Liver (tissue), 3 donors: ENCODE measurements at regions not wholly inside any gene's neighbourhood (a gene's known extent, or its start where the extent isn't known, plus 50 kb on each side); places are given as distances from the start of the nearest gene placed in this dataset.

ENCODE experiments used
- ATF3 ChIP-seq: IDR thresholded peaks from 2 replicates; pipeline ENCODE4 v1.6.1; 2016; ENCODE audit warnings: antibody characterized with exemption
- CTCF ChIP-seq: fragments of 150-350 bp; IDR thresholded peaks from 2 replicates; pipeline ENCODE4 v1.5.1; 2017; ENCODE audit warnings: improper control_type of control experiment, low read depth, low read length; ENCODE audit not compliant: missing input control
- GABPA ChIP-seq, 2 donors: IDR thresholded peaks in 1 of 2; conservative IDR thresholded peaks in 1 of 2; 2 replicates each; pipeline ENCODE4 v1.6.1; 2016; ENCODE audit warnings: antibody characterized with exemption in 2 of 2, mild to moderate bottlenecking in 1 of 2, moderate library complexity in 1 of 2
- HNF4G ChIP-seq: IDR thresholded peaks from 2 replicates; pipeline ENCODE4 v1.6.1; 2016; ENCODE audit warnings: antibody characterized with exemption
- MAX ChIP-seq: IDR thresholded peaks from 2 replicates; pipeline ENCODE4 v1.6.1; 2016; ENCODE audit warnings: antibody characterized with exemption
- RAD21 ChIP-seq, 2 donors: IDR thresholded peaks; 2 replicates each; pipeline ENCODE4 v1.6.1; 2016; ENCODE audit warnings: antibody characterized with exemption in 2 of 2, mild to moderate bottlenecking in 2 of 2
- REST ChIP-seq: IDR thresholded peaks from 2 replicates; pipeline ENCODE4 v1.6.1; 2016; ENCODE audit warnings: antibody characterized with exemption, mild to moderate bottlenecking
- RXRA ChIP-seq, 2 donors: IDR thresholded peaks; 2 replicates each; pipeline ENCODE4 v1.6.1; 2017 to 2018; ENCODE audit warnings: antibody characterized with exemption in 2 of 2, mild to moderate bottlenecking in 1 of 2
- TAF1 ChIP-seq: conservative IDR thresholded peaks from 2 replicates; pipeline ENCODE4 v1.6.1; 2016; ENCODE audit warnings: antibody characterized with exemption, mild to moderate bottlenecking
- YY1 ChIP-seq: IDR thresholded peaks from 2 replicates; pipeline ENCODE4 v1.6.1; 2016; ENCODE audit warnings: antibody characterized with exemption, mild to moderate bottlenecking
- donor health status: healthy.
- donor health status: healthy.

- TF ChIP-seq CTCF, result no peak
- TF ChIP-seq RXRA (IDR thresholded peaks at IDR 0.05), result no peak
- no peak for TF ChIP-seq HNF4G
- TF ChIP-seq REST, result no peak
- no peak for TF ChIP-seq MAX
- no peak for TF ChIP-seq RAD21 (IDR thresholded peaks at IDR 0.05)
- no peak for TF ChIP-seq ATF3
- no peak for TF ChIP-seq TAF1
- no peak for TF ChIP-seq GABPA (IDR thresholded peaks at IDR 0.05 in 1 of 2, conservative IDR thresholded peaks at IDR 0.05 in 1 of 2)
- TF ChIP-seq YY1, result no peak
Measured at GRCh38 chr5:54612711-54613110, 95.2 kb downstream of the SNX18 start.
